Heart right ventricle (tissue), 16 donors: ENCODE measurements at regions not wholly inside any gene's neighbourhood (a gene's known extent, or its start where the extent isn't known, plus 50 kb on each side); places are given as distances from the start of the nearest gene placed in this dataset.

Source experiments
- ATAC-seq, 8 donors: fragments of 200-7000 bp; cut with Tn5 transposase; one replicate each; pipeline ENCODE4 v1.9.1; 2020; ENCODE audit warnings: mild to moderate bottlenecking in 8 of 8, moderate library complexity in 8 of 8, moderate number of reproducible peaks in 1 of 8
- DNase-seq, 2 donors: peaks; one replicate each; pipeline ENCODE4 v3.0.0-alpha.2; 2020
- H3K27ac ChIP-seq, 10 donors: fragments of 200-600 bp; sonication (generic) in 2 of 10; one replicate each; pipeline versions ENCODE4 v1.5.0 to v1.8.0; 2020 to 2022; ENCODE audit warnings: mild to moderate bottlenecking in 3 of 10
- H3K27me3 ChIP-seq, 7 donors: fragments of 200-600 bp; one replicate each; pipeline ENCODE4 v1.8.0; 2021 to 2022; ENCODE audit warnings: mild to moderate bottlenecking in 2 of 7
- H3K36me3 ChIP-seq, 9 donors: fragments of 200-600 bp; sonication (generic) in 1 of 9; one replicate each; pipeline versions ENCODE4 v1.5.0 to v1.8.0; 2020 to 2022; ENCODE audit warnings: mild to moderate bottlenecking in 2 of 9
- H3K4me1 ChIP-seq, 9 donors: fragments of 200-600 bp; sonication (generic) in 1 of 9; one replicate each; pipeline versions ENCODE4 v1.5.0 to v1.8.0; 2020 to 2022; ENCODE audit warnings: mild to moderate bottlenecking in 4 of 9
- H3K4me3 ChIP-seq, 10 donors: fragments of 200-600 bp; sonication (generic) in 2 of 10; one replicate each; pipeline versions ENCODE4 v1.5.0 to v1.8.0; 2020 to 2022; ENCODE audit warnings: mild to moderate bottlenecking in 7 of 10, moderate library complexity in 2 of 10
- H3K9me3 ChIP-seq, 11 donors: fragments of 200-600 bp in 10 of 11; sonication (generic) in 2 of 11; one replicate each; pipeline versions ENCODE4 v1.5.0 to v1.8.0; 2013 to 2022; ENCODE audit warnings: mild to moderate bottlenecking in 2 of 11, control low read depth in 1 of 11, moderate library complexity in 1 of 11
- WGBS, 2 donors: extraction: QIAGEN DNeasy Blood & Tissue Kit; methylation state at CpG; one replicate each; pipeline ENCODE4 v1.1.7; 2013; ENCODE audit warnings: inconsistent platforms in 1 of 2; 5-methylcytosine and 5-hydroxymethylcytosine counted together
- intact Hi-C, 10 donors: fragments of 100-400 bp; cut with DNase I; formaldehyde crosslinking; loops; one replicate each; pipeline versions ENCODE4 v1.11.1 to v1.14.2; 2022
- TF ChIP-seq, protein P1 (sequence below), 9 donors: fragments of 200-600 bp; sonication (generic) in 2 of 9; IDR thresholded peaks; one replicate each; pipeline versions ENCODE4 v1.5.0 to v1.8.0; 2021 to 2022; ENCODE audit warnings: antibody characterized with exemption in 9 of 9, mild to moderate bottlenecking in 5 of 9, moderate library complexity in 1 of 9
- donor health status: Arrhythmogenic right ventricular cardiomyopathy.
- donor health status: ischemic (EF 13 %, LVEDD 7.1; RV severe dilation, severe dysfunction).
- donor health status: healthy with polysubstance abuse.
- donor health status: DM: no; HTN: yes; CAD: no.
- donor health status: DM: no; HTN: no; CAD: no.
- donor health status: ischemic (EF 25% LVEDD 6.9; RV normal size, moderate dysfunction).
- donor health status: ischemic (EF 25% LVEDD 5.7; RV mildly dilated, moderate dysfunction).
- donor health status: healthy.
- donor health status: DM: yes; HTN: yes; CAD: no.
- donor health status: Ischemic cardiomyopathy.
- donor health status: ischemic (EF 35%, LVEDD 5.7; RV mildly dilated, moderate dysfunction).
- donor health status: nonischemic (EF 11% LVEDD 7.7; RV severe dilation, severe dysfunction).
- donor health status: DM: yes; HTN: yes; CAD: no.
- donor health status: PGD.
- donor health status: ischemic (EF 29% LVEDD 5.4; RV normal size, mild dysfunction).
- donor health status: nonischemic (EF 23%, LVEDD 6.1; RV moderate dilation, normal function).

DNA sequence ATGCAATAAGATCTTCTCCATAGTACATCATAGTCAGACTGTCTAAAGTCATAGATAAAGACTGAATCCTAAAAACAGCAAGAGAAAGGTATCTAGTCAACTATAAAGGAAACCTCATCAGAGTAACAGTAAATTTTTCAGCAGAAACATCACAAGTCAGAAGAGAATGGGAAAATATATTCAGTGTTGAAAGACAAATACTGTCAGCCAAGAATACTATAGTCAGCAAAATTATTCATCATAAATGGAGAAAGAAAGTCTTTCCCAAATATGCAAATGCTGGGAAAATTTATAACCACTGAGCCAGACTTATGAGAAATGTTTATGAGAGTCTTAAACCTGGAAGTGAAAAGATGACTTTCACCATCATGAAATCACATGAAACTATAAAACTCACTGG, 136.7 kb downstream of the KDR start:
- Histone ChIP-seq H3K9me3 (peaks cover 0 to 39% (median 20%) of the 10 kb centered on the region in 11 donors), H3K4me1 (no peaks in the 10 kb centered on the region), H3K27me3 (no peaks in the 10 kb centered on the region), H3K27ac (no peak overlapping the region), H3K4me3 (no peak overlapping the region), H3K36me3 (no peaks in the 10 kb centered on the region)
- intact Hi-C loops: no loop called here
- DNase-seq (no peak), ATAC-seq (no peak)
- TF ChIP-seq, protein P1, sequence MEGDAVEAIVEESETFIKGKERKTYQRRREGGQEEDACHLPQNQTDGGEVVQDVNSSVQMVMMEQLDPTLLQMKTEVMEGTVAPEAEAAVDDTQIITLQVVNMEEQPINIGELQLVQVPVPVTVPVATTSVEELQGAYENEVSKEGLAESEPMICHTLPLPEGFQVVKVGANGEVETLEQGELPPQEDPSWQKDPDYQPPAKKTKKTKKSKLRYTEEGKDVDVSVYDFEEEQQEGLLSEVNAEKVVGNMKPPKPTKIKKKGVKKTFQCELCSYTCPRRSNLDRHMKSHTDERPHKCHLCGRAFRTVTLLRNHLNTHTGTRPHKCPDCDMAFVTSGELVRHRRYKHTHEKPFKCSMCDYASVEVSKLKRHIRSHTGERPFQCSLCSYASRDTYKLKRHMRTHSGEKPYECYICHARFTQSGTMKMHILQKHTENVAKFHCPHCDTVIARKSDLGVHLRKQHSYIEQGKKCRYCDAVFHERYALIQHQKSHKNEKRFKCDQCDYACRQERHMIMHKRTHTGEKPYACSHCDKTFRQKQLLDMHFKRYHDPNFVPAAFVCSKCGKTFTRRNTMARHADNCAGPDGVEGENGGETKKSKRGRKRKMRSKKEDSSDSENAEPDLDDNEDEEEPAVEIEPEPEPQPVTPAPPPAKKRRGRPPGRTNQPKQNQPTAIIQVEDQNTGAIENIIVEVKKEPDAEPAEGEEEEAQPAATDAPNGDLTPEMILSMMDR (IDR thresholded peaks at IDR 0.05): no peak

DNA sequence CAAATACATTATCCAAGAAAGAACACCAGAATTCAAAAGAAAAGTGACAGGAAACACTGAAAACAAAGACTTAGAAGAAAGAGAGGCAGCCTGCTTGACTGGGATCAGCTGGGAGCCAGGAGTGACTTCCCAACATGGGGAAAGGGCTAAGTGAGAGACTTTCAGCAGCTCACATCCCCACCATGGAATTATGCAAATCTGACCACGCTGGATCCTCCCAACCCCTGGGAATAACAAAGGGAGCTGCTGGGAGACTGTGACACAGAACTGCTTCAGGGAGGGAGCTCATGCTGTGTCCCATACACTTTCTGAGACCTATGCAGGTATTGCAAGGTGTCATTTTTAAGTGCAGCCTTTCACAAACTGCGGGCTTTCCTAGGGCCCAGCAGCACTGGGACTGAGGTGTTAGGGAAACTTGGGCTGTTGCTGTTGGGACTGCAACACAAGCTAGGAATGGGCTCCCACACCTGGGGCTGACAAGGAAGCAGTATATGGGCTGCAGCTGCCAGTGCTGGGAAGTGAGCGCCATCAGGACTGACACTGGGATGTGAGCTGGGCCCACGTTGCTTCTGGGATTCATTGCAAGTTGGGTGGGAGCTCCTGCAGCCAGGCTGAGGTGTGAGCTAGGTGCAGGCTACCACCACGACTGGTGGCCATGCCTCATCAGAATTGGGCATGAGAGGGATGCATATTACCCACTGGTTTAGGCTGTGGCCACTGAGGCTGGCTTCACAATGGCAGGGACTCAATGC, 139.1 kb downstream of the KDR start:
- 73 to 74% methylated on average over 5 of the region's 5 CpGs for WGBS, 2 donors
- H3K27me3 ChIP-seq: no peaks in the 10 kb centered on the region
- intact Hi-C loops: no loop called here
- H3K36me3 ChIP-seq: no peaks in the 10 kb centered on the region
- no peak overlapping the region for H3K4me3 ChIP-seq
- TF ChIP-seq, protein P1 (IDR thresholded peaks at IDR 0.05): no peak
- ATAC-seq (no peak), DNase-seq (no peak)
- peaks cover 0 to 39% (median 20%) of the 10 kb centered on the region in 11 donors for H3K9me3 ChIP-seq
- no peaks in the 10 kb centered on the region for H3K4me1 ChIP-seq
- no peak overlapping the region for H3K27ac ChIP-seq

DNA sequence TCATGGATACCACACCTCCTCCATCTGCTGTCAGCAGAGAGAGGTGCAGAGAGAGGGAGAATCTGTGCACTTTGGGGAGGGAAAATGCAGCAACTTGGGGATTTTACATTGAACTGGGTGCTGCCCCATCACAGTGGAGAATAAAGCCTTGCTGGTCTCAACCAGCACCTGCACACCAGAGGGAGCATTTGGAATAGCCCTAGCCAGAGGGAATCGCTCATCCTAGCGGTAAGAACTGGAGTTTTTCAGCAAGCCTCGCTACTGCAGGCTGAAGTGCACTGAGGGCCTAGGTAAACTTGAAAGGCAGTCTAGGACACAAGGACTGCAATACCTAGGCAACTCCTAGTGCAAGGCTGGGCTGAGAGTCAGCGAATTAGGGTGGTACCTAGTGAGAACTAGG, 148.7 kb downstream of the KDR start:
- DNase-seq (no peak), ATAC-seq (no peak)
- TF ChIP-seq, protein P1 (IDR thresholded peaks at IDR 0.05): no peak
- Histone ChIP-seq H3K4me1 (no peaks in the 10 kb centered on the region), H3K4me3 (no peak overlapping the region), H3K27me3 (peaks cover 0 to 19% (median 0%) of the 10 kb centered on the region in 7 donors), H3K27ac (no peak overlapping the region), H3K9me3 (peaks cover 0 to 13% (median 4%) of the 10 kb centered on the region in 11 donors), H3K36me3 (no peaks in the 10 kb centered on the region)
- intact Hi-C loops: loop anchor here in 2 of 10 donors (10.0 kb wide), 3 partner anchors 348 to 758 kb away; no protein-coding TSS in a partner anchor
- 79 to 80% methylated on average over 4 of the region's 4 CpGs for WGBS, 2 donors

DNA sequence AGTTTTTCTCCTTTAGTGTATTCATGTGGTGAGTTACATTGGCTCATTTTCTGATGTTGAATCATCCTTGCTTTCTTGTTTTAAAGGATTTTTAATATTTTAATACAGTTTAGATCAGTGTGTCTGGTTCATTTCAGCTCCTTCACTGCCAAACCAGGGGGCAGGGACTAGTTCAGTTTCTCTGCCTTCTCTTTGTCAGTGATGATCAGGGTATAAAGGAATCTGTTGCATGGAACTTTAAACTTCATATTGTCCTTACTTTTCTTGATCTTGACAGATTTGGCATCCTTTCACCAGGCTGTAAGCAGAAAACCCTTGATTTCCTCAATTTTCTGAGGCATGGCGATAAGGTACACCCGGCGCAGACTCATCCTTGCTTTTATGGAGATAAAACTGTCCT, 149.4 kb downstream of the KDR start:
- 93 to 96% methylated on average over 3 of the region's 3 CpGs for WGBS, 2 donors
- Histone ChIP-seq H3K9me3 (peaks cover 0 to 13% (median 4%) of the 10 kb centered on the region in 11 donors), H3K36me3 (no peaks in the 10 kb centered on the region), H3K27me3 (peaks cover 0 to 19% (median 0%) of the 10 kb centered on the region in 7 donors), H3K4me3 (no peak overlapping the region), H3K27ac (no peak overlapping the region), H3K4me1 (no peaks in the 10 kb centered on the region)
- no peak for ATAC-seq
- no peak for DNase-seq
- TF ChIP-seq, protein P1 (IDR thresholded peaks at IDR 0.05): no peak
- intact Hi-C loops: loop anchor here in 2 of 10 donors (10.0 kb wide), 3 partner anchors 349 to 759 kb away; no protein-coding TSS in a partner anchor
